HEK293 (cell line): ENCODE measurements at regions not wholly inside any gene's neighbourhood (a gene's known extent, or its start where the extent isn't known, plus 50 kb on each side); places are given as distances from the start of the nearest gene placed in this dataset.

Source experiments
- BCL11A ChIP-seq: fragments of 450-650 bp; formaldehyde crosslinking; IDR thresholded peaks from 2 replicates; pipeline ENCODE4 v1.5.1; 2016; ENCODE audit warnings: low read depth, missing biosample characterization, missing genetic modification characterization
- CTCF ChIP-seq: fragments of 450-650 bp; formaldehyde crosslinking; IDR thresholded peaks from 2 replicates; pipeline ENCODE4 v1.5.1; 2016; ENCODE audit warnings: missing biosample characterization, missing genetic modification characterization
- ZNF112 ChIP-seq: fragments of 450-650 bp; formaldehyde crosslinking; IDR thresholded peaks from 2 replicates; pipeline ENCODE4 v1.5.0; 2017; ENCODE audit warnings: missing biosample characterization, missing genetic modification characterization
- ZNF114 ChIP-seq: fragments of 450-650 bp; formaldehyde crosslinking; IDR thresholded peaks from 2 replicates; pipeline ENCODE4 v1.5.0; 2017; ENCODE audit warnings: missing biosample characterization, missing genetic modification characterization
- ZNF23 ChIP-seq: fragments of 450-650 bp; formaldehyde crosslinking; IDR thresholded peaks from 2 replicates; pipeline ENCODE4 v1.5.1; 2016; ENCODE audit warnings: missing biosample characterization, missing genetic modification characterization, borderline replicate concordance
- ZNF366 ChIP-seq: fragments of 450-650 bp; formaldehyde crosslinking; conservative IDR thresholded peaks from 2 replicates; pipeline ENCODE4 v1.5.1; 2016; ENCODE audit warnings: missing biosample characterization, missing genetic modification characterization
- ZNF558 ChIP-seq: fragments of 450-650 bp; formaldehyde crosslinking; IDR thresholded peaks from 2 replicates; pipeline ENCODE4 v1.5.1; 2016; ENCODE audit warnings: missing biosample characterization, missing genetic modification characterization

- TF ChIP-seq CTCF (tag by site-specific recombination) (no peak), ZNF23 (tag by site-specific recombination) (no peak), ZNF558 (tag by site-specific recombination) (no peak), BCL11A (tag by site-specific recombination) (no peak), ZNF112 (tag by site-specific recombination) (no peak), ZNF366 (tag by site-specific recombination) (no peak), ZNF114 (tag by site-specific recombination) (no peak)
Measured at GRCh38 chr4:38365261-38365660, 298.7 kb upstream of the KLF3 start.
